GM21737 (cell line): ENCODE measurements at regions not wholly inside any gene's neighbourhood (a gene's known extent, or its start where the extent isn't known, plus 50 kb on each side); places are given as distances from the start of the nearest gene placed in this dataset.

Experiments used
- ATAC-seq: cut with Tn5 transposase; IDR thresholded peaks from one replicate; pipeline ENCODE4 v1.9.1; 2021; ENCODE audit warnings: mild to moderate bottlenecking, moderate library complexity; ENCODE audit not compliant: unreplicated experiment

DNA sequence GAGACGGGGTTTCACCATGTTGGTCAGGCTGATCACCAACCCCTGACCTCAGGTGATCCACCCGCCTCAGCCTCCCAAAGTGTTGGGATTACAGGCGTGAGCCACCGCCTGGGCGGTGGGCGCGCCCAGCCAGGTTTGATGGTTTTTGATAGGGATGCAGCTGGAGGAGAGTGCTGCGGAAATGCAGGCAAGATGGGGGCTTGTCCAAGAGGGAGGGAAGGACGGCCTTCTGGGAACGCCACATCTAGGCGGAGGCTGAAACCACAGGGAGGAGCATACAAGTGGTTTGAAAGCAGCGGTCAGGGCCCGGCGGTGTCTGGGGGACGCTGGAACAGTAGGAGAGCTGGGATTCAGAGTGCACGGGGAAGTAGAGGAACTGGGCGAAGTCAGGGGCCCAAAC lies 134.6 kb downstream of the VRK1 start:
- no peak for ATAC-seq

DNA sequence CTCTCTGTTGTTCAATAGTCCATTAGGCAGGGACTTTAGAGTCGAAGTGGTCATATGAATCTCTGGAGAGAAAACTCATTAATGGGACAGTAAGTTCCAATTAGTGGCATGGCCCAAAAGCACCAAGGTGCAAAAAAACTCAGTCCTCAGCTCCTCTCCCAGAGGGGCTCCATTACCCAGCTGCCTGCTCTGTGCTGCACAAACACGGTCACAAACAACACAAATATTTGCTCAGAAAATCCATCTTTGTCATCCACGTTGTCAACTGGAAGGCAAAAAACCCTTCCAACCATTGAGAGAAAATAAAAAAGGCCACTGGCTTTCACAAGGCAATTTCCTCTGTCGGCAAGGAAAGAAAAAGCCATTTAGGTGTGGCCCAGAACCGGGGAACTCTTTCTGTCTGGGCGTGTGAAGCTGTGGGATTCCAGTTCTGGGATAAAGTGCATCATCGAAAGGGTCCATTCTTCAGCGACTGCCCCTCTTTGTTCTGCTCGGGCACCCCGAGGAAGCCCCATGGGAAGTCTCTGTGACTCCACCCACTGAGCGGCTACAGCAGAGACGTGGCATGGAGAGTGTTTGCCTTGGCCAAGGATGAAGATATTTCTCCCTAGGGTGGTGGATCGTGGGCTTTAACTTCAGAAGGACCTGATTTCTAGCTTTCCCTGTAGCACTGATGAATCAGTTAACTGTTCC lies 137.6 kb downstream of the VRK1 start:
- no peak for ATAC-seq

DNA sequence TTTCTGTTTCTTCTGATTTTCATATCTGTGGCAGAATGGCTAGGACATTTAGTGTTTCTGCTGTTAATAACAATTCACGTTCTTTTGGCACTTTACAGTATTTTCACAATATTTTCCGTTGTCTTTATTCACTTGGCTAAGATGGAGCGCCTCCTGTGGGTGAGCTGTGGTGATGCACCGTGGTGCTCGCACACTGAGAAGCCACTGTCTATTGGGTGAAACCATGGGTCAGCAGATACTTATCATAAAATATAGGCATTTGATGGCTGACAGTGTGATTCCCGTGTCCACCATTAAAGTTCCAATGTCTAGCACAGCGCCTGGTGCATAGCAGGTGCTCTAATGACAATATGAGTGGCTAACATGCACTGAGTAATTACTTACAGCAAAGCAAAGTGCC lies 141.8 kb downstream of the VRK1 start:
- ATAC-seq = no peak

DNA sequence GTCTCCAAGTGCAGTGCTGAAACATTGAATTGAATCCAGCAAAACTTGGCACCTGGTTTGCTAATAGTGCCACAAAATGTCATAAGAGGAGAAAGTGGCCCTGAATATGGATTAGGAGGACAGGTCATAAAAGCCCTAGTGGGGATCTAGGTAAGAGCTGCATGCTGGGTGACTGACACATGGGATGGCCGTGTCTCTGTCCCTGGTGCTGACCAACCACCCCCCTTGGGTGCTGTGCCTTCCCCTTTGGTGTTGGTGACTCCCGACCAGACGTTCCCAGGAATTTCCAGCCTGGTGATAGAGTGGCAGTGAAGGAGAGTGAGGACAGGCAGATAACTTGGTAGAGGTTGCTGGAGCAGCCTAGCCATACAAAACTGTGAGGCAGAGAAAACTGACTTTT lies 142.8 kb downstream of the VRK1 start:
- ATAC-seq = no peak

DNA sequence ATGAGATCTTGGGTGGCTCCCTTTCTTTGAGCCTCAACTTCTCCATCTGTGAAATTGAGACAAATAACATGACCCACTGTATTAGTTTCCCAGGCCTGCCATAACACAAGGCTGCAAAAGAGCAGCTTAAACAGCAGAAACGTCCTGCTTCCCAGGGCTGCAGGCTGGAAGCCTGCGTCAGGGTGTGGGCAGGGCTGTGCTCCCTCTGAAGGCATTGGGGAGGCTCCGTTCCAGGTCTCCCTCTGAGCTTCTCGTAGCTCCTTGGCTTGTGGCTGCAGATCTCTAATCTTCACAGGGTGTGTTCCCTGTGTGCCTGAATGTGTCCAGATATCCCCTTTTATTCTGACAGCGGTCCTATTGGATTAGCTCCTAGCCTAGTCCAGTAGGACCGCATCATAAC lies 147.1 kb downstream of the VRK1 start:
- ATAC-seq = no peak

DNA sequence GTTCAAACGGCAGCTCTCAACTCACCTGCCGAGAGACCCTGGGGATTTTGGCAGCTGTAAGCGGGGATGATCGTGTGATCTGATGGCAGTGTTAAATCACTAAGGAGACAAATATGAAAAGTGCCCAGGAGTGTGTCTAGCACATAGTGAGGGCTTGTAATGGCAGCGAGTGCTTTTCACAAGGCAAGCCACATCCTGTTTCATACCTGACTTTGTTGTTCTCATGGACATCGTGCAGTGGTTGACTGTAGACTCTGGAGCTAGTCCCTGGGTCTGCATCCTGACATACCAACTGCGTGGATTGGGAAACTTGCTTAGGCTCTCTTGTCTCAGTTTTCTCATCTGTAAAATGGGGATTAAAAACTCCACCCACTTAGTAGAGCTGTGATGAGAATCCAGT lies 148.5 kb downstream of the VRK1 start:
- ATAC-seq = no peak

DNA sequence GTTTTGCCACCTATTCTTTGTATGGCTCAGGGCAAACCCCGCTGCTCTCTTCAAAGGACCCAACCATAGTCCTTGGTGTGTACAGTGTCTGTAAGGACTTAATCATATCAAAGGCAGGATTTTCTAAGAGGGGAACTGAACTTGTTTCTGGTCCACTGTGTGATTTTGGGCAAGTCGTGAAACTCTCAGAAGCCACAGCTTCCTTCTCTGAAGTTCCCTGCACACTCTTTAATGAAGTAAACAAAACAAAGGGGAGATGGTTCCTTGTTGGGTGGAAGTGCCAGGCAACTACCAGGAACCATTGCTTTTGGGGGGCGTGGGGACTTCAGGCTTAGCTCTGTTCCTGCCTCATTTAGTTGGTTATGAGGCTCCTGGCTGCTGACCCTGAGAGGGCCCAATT lies 152.4 kb downstream of the VRK1 start:
- ATAC-seq = no peak

DNA sequence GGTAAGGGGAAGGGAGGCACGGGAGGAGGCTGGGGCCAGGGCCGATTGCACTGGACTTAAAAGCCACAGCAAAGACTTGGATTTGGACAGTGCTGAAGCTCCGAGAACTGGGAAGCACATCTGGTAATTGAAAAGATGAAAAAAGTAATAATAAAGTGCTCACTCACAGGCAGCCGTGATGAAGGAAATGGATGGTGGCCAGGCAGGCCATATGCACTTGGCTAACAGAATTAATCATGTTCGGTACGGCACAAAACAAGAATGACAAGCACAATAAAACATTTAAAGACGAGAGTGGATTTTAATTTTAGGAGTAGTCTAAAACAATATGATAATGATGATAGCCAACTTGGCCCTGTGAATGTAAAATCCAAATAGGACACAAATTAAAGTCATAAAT lies 154.3 kb downstream of the VRK1 start:
- no peak for ATAC-seq

DNA sequence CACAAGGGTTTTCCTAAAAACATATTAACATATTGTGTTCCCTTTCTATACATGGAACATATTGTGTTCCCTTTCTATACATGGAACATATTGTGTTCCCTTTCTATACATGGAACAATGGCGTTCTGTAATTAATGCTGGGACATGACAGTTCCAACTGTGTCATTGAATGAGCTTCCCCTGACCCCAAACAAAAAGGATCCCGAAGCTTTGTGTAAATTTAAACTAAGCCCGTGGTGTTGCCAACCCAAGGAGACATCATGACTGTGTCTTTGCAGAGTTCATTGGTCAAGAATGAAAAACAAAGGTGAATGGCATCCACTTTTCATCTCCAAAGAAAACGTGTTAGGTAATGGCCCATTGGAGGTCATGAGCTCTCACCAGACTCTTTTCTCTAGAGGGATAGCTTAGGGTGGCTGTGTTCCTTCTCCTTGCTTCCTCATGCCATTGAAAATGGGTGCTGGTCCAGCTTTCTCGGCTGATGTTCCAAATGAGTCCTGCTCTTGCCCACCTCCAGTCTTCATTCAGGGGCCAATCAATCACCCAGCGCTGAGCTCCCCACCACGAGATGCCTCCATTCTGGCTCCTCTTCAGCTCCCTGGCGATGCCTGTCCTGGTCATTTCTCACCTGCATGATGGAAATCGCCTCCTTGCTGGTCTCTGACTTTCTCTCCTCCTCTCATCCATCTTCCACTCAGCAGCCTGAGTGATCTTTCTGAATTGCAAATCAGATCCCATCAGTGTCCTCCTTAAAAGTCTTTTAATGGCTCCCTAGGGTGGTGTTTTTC lies 156.1 kb downstream of the VRK1 start:
- ATAC-seq = no peak

DNA sequence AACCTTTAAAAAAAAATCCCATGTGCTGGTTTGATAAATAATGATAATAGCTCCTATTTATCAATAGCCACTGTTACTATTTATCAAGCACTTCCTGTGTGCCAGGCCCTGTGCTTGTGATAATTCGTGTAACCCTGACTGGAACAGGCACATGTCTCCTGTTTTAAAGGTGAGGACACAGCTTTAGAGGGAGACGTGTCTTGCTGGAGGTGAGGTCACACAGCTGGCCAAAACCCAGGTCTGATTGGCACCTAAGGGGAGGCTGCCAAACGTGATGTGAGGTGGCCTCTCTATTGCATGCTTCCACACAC lies 156.6 kb downstream of the VRK1 start:
- ATAC-seq = no peak

DNA sequence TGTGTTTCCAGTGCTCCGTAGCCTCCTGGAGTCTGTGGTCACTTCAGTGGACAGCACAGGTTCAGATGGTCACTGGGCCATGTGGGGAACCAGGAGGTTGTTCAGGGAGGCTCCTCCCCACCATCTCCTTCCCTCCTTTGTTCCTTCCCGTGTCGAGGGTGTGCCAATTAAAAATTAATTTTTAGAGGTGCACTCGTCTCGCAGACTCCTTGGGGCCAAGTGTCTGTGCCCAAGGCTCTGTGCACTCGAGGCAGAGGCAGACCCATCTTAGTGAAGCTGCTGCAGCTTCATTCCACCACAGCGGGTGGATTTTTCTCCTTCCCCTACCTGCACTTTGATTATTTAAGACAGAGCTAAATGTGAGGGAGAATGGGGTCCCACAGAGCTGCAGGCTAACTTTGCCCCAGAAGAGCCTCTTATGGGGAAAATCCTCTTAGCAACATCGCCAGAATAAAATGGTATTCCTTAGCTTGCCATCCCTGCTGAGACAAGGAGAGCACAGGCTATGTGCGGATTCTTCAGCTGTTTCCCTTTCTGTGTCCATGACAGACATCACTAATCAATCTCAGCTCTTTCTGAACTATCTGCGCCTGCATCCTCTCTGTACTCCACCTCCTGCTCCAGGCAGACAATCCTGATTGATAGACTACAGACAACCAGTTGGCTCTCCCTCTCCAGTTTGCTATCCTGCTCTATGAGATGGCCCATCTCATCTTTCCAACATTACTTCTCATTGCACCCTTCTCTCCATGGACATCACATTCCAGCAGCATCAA lies 159.5 kb downstream of the VRK1 start:
- ATAC-seq = no peak

DNA sequence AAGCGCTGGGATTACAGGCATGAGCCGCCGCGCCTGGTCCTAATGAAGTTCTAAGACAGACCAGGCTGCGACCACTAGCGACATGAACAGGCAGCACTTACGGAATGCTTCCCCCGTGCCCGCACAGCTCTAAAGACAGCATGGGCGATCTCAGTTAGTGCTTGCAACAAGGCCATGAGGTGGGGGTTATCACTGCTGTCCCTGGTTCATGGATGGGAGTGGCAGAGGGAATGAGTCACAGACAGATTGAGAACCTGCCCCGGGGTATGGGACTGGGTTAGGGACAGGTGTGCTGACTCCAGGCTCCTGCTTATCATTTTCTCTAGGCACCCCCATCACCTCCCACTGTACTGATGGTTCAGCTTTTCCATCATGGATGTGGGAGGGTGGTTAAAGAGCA lies 160.9 kb downstream of the VRK1 start:
- no peak for ATAC-seq

DNA sequence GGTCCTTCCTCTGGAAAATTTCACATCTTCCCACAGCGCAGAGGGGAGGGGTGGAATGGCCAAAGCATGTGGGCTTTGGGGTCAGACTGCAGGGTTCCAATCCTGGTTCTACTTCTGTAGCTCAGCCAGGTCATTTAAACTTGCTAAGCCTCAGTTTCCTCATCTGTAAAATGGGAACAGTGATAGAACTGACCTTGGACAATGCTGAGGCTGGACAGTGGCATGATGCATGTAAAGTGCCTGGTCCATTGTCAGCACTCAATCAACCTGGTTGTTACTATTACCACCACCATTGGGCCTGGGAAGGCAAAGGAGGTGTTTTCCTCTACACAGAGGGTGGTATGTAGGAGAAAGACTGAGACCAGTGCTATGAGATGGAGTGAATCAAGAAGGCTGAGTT lies 162.8 kb downstream of the VRK1 start:
- ATAC-seq = no peak

DNA sequence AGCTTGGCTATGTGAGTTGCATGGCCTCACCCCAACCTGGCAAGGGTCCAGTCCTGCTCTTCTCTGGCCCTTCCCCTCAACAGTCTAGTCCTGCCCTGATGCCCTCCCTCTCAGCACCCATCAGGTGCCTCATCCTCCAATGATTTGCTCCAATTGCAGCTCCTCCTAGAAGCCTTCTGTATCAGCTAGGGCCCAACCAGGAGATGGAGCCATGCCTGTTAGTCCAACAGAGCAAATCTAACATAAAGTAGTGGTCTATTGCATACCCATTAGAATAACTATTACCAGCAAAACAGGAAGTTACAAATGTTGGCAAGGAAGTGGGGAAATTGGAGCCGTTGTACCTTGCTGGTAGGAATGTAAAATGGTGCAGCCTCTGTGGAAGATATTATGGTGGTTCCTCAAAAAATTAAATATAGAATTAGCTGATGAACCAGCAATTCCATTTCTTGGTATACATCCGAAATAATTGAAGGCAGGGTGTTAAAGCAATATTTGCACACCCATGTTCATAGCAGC lies 163.5 kb downstream of the VRK1 start:
- no peak for ATAC-seq

DNA sequence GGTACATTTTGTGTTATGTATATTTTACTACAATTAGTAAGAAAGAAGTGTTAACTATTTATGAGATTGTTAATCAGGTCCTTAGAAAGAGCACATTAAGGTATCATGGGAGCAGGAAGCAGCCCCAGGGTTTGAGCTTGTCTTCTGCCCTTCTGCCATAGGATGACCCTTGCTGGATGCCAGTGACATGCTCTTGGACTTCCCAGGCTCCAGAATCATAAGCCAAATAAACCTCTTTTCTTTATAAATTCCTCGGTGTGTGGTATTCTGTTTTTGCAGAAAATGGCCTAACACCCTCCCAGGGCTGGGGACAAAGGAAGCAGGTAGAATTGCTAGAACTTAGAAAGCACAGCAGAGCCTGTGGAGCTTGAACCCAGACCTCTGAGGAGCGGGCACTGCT lies 164.7 kb downstream of the VRK1 start:
- ATAC-seq = no peak

DNA sequence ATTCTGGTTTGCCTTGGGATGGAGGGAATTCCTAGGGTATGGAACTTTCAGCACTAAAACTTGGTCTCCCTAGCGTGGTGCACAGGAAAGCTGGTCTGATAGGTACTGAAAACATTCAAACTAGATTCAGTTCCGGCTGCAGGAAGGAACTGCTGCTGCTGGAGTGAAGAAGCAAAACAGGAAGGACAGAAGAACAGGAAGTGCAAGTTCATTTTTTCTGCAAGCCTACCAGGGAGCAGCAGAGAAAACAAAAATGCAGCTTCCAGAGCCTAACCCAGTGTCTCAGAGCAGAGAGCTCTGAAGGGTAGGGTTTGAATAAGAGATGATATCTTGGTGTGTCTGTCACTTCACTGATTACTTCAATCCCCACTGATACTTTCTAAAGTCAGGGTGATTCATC lies 165.2 kb downstream of the VRK1 start:
- no peak for ATAC-seq

DNA sequence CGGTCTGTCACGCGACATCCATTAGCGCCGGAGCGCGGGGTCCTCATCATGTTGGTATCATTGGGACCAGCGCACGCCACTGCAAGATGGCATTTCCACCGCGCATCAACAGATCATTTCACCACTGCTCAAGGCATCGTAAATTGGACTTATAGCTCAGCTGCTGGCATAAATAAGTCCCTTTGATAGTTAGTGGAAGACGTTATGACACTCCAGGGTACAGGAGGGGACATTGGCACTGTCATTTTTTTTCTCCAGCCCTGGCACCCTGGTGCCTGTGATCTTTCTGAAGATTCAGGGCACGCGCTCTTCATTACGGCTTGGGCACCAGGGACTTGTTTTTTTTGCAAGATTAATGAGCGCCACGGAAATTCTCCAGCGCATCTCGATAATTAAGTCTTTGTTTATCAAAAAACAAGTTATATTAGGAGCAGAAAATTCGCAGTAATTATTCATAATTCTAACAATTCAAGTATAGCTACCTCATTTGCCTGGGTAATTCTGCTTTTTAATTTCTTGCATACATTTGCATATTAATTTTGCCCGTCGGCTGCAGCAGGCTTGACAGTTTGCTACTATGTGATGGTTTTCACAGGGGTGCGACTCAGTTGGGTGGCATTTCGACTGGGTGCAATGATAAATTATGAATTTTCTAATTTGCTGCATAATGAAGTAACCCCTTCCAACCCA lies 167.7 kb downstream of the VRK1 start:
- no peak for ATAC-seq

DNA sequence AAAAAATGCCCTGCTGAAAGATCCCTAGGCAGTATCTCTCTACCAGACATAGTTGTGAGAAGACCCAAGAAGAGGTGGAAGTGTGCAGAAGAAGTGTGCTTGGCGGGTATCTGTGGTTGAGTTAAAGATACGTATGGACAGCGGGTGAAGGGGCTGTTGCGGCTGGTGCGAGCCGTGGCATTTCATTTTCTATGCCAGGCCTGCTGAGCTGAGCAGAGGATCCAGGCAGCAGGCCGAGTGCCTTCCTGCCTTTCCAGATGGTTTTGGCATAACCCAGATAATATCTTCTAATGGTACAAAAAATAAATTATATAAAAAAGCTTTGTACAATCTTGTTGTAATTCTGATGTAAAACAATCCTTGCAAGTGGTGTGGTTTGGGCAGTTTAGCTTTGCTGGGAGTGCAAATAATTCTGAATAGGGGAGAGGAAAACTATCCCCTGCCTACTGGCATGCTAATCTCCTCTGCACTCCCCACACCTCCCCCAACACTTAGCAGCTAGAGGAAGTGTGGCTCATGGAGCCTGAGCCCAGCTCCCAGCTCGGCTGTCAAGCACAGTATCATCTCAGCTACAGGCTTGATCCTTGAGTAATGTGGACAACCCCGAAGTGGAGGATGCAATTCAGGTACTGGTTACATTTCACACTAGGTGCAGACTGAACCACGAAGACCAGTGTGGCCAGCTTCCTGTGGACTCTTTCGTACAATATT lies 168.9 kb downstream of the VRK1 start:
- ATAC-seq = no peak

DNA sequence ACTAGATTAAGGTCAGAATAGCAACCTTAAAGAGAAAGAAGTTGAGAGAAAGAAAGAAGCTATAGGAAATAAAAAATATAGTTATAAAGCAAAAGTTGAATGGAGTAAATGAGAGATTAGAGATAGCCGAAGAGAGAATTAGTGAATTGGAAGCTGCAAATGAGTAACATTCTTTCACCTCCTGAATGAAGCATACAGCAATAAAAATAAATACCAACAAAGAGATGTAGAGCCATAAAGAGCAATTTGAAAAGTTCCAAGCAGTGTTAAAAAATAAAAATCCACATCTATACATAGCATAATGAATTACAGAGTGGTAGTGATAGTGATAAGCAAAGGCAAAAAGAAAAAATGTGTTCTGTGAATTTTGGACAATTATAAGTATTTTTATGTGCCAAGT lies 177.9 kb downstream of the VRK1 start:
- no peak for ATAC-seq

DNA sequence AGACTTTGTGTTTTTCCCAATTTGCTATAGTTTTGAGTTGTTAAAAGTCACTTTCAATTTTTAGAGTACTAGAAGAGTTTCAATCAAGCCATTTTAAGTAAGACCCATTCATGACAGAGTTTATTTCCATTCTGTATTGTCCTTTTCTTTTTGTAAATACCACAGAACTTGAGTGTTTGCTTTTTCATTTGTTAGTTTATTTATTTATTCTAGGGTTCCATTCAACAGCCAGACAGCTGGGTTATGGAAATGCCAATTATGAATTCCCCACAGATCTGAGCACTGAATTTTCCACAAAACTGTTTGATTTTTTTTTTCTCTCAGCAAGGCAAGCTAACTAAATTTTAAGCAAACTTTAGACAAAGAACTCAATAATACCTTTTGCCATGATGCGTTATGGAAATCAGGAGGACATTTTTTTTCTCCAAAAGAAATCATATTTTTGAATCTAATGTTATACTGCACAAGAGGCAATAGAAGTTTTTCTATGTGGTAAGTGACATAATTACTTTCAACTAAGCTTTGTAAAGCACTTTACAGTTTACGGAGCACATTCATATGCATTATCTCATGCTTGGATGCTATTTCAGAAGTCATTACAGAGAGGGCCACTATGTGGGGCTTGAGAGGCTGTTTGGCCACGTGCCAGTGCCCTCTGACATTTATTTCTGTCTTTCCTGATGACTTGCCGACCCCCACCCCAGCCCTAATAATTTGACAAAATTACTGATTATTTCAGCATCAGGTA lies 181.5 kb downstream of the VRK1 start:
- ATAC-seq = no peak
